ENCODE measurements at regions not wholly inside any gene's neighbourhood (a gene's known extent, or its start where the extent isn't known, plus 50 kb on each side); places are given as distances from the start of the nearest gene placed in this dataset.

DNA sequence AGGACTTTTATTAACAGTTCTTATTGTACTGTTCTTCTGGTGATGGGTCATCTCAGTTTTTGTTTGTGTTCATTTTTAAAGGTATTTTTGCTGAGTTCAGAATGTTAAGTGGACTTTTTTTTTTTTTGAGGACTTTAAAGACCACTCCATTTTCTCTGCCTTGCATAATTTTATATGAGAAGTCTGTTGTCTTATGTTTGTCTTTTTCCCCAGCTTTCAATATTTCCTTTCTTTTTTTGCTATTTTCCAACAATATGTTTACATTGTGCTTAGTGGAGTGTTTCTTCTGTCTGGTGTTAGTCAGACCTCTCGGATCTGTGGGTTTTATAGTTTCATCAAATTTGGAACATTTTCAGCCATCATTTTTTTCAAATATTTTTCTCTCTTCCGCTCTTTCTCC lies 290.0 kb upstream of the TNRC6C start:
- no peak for DNase-seq

DNA sequence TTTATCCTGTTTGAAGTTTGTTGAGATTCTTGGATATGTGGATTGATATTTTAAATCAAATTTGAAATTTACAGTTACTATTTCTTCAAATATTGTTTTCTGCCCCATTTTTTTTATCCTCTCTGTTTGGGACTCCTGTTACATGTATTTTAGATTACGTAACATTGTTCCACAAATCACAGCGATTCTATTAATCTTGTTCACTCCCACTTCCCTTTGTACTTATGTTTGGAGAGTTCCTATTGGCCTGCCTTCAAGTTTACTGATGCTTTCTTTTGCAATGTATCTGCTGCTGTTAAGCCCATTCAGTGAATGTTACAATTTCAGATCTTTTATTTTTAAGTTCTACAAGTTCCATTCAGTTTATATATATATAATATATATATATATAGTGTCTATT lies 288.3 kb upstream of the TNRC6C start:
- DNase-seq: no peak

DNA sequence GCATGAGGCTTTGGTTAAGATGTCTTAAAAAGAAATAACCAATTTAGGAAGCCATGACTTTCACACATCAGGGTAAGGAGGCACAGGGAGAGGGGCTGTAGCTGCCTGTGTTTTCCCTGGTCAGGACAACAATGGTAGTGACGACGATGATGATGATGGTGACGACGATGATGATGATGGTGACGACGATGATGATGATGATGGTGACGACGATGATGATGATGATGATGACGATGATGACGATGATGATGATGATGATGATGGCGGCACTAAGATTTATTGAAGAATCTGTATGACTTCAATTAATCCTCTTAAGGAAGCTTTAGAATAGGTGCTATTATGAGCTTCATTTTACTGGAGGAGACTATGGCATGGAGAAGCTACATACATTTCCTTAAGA lies 284.1 kb upstream of the TNRC6C start:
- DNase-seq: no peak

DNA sequence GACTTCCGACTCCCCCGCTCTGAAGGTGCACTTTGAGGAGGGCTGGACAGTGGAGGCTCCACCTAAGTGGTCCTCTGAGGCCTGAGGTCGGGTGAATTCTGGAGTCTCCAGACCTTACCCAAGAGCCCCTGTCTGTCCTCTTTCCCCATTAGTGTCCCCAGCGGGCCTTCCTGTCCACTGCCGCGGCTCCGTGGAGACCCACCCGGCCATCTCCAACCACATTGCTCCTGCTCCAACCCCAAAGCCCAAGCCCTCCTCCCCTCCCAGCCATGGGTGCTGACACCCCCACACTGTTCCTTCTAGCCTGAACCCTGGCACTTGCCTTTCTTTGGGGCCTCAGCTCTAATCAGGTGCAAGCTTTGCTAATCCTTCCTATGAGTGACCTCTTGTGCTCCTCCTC lies 283.1 kb upstream of the TNRC6C start:
- no peak for DNase-seq

DNA sequence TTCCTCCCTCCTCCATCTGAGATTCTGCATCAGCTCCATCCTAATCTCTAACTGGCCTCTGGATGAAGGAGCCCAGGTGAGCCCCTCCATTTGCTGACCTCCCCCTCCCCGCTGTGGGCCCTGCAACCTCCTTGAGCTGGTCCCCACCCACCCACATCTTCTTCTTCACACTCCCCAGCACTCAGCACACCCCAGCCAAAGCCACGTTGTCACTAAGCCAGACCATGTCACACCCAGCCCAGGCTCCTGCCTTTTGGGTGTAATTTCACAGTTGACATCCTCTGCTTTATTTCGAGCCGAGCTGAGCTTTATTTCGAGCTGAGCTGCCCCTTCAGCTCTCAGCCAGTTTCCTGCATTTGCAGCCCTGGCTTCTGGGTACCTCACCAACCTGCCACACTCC lies 282.7 kb upstream of the TNRC6C start:
- no peak for DNase-seq

DNA sequence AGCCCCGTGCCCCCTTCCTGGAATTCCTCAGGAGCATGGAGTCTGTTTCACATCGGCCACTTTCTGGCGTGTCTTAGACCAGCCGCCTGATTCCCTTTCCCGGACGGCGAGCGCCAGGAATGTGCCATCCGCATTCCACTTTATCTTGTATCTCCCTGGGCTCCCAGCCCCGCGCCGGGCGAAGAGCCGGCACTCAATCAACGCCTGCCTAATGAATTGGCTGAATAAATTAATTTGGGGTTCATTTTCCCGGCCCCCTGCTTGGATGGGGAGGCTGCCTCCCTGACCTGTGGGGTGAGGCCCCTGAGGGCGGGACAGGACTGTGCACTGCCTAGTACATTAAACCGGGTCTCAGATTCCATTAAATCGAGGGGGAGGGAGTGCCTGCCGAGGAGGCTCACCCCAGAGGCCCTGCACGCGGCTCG lies 282.3 kb upstream of the TNRC6C start:
- DNase-seq: no peak

DNA sequence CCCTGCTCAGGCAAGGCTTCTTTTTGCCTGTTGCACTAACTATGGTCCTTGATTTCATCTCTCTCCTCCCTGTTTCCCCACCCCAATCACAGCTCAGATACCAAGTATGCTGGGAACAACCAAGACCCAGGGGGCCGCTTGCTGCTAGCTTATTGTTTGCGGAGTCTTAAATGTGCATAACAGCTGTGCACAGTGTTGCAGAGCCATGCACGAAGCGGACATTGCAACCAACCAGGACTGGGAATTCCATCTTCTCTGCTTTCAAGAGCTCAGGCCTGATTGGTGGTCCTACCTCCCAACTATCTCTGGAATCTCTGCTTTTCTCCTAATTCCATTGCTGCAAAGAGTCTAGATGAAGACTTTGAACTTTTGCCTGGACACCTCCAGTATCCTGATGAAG lies 281.3 kb upstream of the TNRC6C start:
- DNase-seq: no peak

DNA sequence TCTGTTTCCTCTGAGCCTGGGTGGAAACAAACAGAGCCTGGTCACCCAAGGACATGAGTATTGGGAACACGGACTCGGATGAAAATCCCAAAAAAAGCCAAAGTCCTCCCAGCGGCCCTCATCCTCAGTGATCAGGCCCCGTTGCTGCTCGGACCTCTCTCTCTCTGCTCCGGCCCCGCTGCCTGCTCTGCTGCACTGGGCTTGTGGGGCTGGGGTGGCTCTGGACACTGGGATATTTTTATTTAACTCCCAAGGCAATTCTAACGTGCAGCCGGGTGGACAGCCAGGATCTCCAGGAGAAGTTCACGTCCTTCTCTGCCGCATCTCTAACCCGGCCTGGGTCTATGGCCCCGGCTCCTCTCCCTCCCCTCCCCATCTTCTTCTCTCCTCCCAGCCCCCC lies 280.9 kb upstream of the TNRC6C start:
- DNase-seq: no peak

DNA sequence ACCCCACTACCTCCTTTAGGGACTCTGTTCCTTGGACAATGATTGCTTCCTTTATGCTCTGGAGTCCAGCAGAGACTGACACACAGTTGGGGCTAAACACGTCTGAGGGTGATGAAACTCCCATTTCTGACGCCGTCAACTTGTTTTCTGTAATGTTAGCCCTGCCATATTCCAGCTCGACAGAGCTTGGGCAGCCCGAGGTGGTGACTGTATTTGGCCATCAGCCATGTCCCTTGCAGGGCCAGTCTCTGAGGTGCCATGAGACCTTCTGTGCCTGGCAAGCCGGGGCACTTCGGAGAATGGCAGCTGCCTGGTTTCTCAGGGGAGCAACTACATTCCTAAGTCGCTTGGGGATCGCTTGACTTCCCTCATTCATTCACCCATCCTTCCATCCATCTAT lies 278.9 kb upstream of the TNRC6C start:
- DNase-seq: no peak

DNA sequence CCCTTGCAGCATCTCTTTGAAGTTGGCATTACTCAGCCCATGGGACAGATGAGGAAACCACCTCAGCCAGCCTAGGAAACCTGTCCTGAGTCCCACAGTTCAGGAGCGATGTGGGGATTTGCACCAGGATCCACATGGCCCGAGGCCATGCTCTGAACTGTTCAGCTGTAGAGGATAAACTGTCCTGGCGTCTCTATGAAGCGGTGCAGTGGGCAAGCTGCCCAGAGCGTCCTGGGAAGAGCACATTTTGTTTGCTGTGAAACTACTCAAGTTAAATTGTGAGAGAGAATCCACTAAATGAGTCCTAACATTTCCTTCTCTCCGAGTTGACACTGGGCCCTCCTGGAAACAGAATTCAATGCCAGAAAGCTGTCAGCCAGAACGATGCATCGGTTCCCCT lies 276.6 kb upstream of the TNRC6C start:
- DNase-seq: no peak

DNA sequence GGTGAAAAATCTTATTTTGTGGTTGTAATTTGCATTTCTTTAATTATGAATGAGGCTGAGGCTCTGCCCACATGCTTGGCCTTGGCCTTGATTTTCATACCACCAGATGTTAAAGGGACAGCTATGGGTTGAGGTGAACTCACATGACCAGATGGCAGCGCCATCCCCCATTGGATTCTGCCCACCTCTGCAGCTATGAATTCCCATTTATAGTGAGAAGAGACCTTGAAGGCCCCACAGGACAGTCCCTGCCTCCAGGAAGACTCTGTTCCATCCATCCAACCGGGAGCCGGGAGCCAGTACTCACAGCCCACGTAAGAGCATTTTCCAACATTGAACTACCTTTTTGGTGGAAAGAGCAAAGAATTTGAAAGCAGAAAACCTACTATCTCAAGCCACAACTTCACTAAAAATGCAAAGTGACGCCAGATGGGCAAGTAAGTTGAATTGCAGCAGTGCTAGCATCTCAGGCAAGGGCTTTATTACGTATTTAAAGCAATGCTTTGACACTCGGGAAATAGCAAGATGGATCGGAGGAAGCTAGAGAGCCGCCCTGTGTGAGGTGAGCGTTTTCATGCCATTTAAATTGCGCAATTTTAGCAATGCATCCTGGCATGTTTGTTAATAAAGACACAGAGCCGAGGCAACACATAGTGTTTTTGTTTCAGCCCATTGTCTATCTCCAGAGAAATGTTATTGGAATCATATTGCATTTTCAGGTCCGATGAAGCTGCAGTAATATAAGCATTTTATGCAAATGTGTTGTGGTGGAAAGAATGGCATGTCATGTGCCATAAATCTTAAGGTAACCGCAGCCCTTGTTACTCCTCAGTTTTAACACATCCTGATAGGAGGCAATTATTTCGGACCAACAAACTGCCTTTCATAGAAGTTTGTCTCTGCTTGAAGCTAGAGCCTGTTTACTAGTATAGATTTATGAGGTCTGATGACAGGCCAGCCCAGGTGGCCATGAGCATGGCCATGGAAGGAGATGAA lies 273.4 kb upstream of the TNRC6C start:
- peak; percentile 24 for DNase-seq

DNA sequence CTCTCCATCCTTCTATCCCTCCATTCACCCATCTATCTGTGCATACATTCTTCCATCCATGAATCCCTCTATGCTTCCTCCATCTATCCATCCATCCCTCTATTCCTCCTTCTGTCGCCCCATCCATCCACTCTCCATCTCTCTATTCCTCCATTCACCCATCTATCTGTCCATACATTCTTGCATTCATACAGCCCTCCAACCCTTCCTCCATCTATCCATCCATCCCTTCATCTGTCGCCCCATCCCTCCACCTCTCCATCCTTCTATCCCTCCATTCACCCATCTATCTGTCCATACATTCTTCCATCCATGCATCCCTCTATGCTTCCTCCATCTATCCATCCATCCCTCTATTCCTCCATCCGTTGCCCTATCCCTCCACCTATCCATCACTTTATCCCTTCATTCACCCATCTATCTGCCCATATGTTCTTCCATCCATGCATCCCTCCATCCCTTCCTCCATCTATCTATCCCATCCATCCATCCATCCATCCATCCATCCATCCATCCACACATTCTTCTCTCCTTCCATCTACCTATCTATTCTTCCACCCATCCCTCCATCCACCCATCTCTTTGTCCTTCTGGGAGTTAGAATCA lies 272.5 kb upstream of the TNRC6C start:
- DNase-seq: no peak

DNA sequence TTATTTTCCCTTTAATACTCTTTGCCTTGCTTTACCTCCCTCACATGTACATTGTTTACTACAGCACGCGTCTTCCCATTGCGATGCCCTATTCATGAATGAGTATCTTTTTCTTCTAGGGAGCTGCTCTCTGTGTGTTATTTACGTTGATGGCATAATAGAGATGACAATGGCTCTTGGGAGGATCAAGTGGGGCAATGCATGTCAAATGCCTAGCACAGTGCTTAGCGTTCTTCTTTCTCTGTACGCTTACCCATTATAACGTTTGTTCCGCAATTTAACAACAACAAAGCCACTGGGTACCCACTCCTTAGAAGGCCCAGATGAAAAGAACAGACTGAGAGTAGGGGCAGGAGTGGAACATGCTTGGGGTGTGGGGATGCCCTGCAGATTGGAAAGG lies 271.6 kb upstream of the TNRC6C start:
- DNase-seq: no peak

DNA sequence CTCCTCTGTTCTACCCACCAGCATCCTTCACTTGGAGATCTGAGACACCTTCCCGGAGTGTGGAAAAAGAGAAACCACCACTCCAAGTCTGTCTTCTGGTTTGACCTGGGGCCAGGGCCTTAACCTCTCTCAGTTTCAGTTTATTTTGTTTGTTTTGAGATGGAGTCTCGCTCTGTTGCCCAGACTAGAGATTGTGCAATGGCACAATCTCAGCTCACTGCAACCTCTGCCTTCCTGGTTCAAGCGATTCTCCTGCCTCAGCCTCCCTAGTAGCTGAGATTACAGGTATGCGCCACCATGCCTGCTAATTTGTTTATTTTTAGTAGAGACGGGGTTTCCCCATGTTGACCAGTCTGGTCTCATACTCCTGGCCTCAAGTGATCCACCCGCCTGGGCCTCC lies 271.1 kb upstream of the TNRC6C start:
- no peak for DNase-seq

DNA sequence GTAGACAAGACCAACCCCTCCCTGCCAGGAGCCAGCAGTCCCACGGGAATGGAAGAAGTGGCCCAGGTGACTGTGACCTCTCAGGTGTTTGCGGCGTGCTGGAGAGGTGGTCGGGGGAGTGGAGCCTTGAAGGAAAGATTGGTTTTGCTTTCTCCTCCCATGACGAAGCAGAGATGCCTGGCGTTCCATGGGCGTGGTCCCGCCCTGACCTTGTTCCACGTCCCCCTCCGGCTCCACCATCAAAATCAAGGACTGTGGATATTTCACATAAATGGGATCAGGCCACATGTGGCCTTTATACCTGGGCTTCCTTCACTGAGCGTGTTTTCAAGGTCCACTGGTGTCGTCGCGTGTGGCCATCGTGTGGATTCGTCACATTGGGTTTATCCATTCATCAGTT lies 270.6 kb upstream of the TNRC6C start:
- no peak for DNase-seq

DNA sequence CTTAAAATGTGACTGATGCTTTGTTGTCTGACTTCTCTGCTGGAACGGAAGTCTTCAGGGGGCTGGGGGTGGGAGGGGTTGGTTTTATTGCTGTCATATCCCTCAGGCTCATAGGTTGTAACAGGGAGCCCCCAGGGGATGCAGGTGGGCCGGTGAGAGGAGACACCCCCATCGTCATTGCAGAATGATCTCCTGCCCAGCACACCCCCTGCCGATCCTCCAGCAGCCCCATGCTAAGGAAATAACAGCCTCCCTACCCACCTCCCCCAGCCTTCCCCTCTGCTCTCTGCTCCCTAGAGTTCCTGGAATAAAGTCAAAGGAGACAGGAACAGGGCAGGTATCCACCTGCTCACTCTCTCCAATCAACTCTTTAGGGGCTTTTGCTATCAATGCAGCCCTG lies 270.1 kb upstream of the TNRC6C start:
- no peak for DNase-seq

DNA sequence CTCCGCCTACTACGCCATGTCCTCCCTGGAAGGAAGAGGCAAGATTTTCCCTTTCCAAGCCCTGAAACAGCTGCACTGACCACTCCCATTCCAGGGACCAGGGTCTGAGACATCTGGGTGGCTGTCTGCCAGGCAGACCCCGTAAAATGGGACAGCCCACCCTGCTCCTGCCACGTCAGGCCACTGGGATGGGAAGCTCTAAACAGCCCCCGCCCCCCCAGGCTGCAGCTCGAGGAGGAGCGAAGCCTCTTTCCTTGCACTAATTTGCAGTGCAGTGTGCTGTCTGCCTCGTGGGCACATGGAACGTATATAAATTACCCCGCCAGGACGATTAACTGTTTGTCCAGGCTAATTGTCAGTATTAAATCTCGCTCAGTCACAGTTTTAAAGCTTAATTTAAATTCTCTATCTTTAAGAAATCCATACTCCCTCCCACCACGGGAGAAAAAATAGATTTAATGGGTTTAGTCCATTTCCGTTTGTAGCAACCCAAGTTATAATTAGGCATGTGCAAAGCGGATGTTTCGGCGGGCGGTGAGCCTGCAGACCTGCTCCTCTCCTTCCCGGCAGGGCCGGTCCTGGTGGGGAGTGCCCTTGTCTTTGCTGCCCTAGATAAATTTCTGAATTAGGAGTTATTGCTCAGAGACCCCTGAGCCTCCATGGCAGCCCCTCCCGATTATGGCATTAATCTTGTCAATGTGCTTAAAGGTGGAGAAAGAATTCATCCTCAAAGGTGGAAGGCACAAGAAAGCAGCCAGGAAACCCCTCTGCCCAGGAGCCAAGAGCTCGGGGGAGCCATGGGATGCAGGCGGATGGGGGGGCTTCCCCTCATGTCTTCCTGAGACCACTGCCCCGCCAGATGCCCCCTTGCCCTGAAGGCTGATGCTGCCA lies 268.0 kb upstream of the TNRC6C start:
- DNase-seq: peak; percentile 37

DNA sequence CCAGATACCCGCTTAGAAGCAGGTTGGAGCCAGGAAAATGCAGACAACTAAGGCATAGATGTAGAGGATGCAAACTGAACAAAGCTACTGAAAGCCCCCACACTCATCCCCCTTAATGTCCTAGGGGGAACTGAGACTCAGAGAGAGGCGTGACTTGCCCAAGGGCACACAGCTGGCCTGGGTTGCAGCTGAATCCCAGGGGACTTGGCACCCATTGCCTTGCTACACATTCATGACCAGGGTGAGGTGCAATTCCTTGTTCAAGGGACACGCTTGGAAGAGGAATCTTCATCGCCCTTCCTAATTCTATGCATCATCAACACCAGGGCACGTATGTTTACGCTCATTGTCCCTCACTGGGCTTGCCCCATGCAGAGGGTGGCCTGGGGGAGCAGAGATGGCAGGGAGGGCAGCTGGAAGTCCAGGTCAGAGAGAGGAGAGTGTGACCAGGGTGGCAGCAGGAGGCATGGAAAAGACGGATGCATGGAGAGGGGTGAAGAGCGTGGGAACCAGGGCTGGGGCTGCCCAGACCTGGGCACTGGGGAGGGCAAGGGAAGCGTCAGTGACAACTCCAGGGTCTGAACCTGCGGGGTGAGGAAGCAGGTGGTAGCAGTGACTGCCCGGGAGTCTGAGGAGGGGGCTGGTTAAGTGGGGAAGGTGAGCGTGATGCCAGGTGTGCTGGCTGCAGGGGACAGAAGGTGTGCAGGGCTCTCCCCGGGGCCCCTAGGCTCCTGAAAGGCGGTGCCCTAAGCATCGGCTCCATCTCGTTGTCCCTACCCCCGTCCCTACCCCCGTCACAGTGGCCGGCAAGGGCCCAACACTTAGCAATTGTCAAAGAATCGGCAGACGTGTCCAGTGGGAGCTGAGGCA lies 267.1 kb upstream of the TNRC6C start:
- DNase-seq: no peak

DNA sequence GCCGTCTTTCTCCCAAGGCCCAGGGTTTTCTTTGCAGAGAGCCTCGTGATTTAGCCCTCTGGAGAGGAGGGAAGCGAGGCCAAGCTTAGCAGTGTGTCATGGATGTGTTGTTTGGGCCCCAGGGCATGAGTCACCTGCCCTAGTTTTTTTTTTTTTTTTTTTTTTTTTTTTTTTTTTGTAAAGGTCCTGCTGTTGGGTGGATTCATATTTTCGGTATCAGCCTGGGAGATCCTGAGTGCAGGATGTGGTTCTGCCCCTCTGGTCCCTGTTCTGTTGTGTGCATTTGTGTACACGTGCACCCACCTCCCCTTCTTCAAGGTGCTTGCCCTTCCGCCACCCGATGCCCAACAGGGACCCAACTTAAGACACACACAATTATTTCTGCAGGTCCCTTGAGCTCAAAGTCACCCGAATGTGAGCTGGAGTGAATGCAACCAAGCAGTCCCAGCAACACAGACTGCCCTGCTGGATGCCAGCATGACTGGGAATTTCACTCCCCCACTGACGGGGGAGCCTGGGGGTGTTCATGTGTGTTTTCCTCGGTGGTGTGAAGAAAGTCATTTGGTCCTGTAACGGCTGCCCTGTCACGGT lies 265.8 kb upstream of the TNRC6C start:
- no peak for DNase-seq

DNA sequence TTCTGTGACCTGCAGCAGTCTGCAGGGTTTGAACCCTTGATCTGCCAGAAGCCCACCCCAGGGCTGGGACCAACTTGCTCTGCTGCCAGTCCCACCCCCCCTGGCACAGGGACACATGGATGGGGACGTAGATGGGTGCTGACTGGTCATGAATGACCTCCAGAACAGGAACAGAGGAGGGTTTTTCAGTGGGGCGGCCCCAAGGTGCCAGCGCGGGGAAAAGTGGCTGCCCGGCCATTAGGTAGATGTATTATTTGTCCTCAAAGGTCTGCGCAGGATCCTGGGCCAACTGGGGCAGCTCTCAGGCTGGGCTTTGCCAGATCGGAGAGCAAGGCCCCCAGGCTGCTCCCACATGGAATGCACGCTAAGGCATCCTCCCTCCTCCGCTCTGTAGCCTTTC lies 265.2 kb upstream of the TNRC6C start:
- no peak for DNase-seq

DNA sequence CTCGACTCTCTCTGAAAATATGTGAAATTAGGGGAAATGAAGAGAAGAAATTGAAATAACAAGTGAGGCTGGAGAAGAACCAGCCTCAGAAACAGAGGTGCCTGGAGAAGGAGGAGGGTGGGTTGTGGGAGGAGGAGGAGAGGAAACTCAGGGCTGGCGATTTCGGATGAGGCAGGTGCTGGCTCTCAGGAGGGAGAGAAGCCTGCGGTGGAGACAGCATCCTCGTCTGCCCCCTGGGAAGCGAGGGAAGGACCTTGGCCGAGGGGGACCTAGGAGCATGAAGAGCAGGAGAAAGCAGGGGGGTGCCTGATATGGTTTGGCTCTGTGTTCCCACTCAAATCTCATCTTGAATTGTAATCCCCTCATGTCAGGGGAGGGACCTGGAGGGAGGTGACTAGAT lies 264.7 kb upstream of the TNRC6C start:
- DNase-seq: no peak
